HG03354 (cell line): ENCODE measurements at regions not wholly inside any gene's neighbourhood (a gene's known extent, or its start where the extent isn't known, plus 50 kb on each side); places are given as distances from the start of the nearest gene placed in this dataset.
"Not testable (repeated sequence)": the region's sequence is repeated elsewhere in the genome, so short reads cannot be mapped to it uniquely, and the experiment has no call there.

Experiments
- ATAC-seq: cut with Tn5 transposase; IDR thresholded peaks from one replicate; pipeline ENCODE4 v1.9.1; 2021; ENCODE audit warnings: mild to moderate bottlenecking; ENCODE audit not compliant: unreplicated experiment, poor library complexity, severe bottlenecking

GRCh38 chr1:83130886-83131691, 867.8 kb downstream of the TTLL7 start:
- ATAC-seq: no peak

GRCh38 chr1:83129107-83129506, 869.8 kb downstream of the TTLL7 start:
- no peak for ATAC-seq

GRCh38 chr1:83125456-83125855, 873.5 kb downstream of the TTLL7 start:
- no peak for ATAC-seq

GRCh38 chr1:83123019-83123418, 875.9 kb downstream of the TTLL7 start:
- ATAC-seq: no peak

- ATAC-seq: no peak
Observed at GRCh38 chr1:83118472-83118871, 880.5 kb downstream of the TTLL7 start.

GRCh38 chr1:83117030-83117429, 881.9 kb downstream of the TTLL7 start:
- not testable (repeated sequence) for ATAC-seq

GRCh38 chr1:83115785-83116184, 883.1 kb downstream of the TTLL7 start:
- ATAC-seq: no peak

GRCh38 chr1:83114136-83114834, 884.6 kb downstream of the TTLL7 start:
- ATAC-seq: no peak

GRCh38 chr1:83113652-83114051, 885.3 kb downstream of the TTLL7 start:
- no peak for ATAC-seq

GRCh38 chr1:83112248-83112885, 886.6 kb downstream of the TTLL7 start:
- no peak for ATAC-seq

GRCh38 chr1:83110156-83110555, 888.8 kb downstream of the TTLL7 start:
- no peak for ATAC-seq

- no peak for ATAC-seq
Observed at GRCh38 chr1:83109692-83110091, 889.2 kb downstream of the TTLL7 start.

GRCh38 chr1:83104558-83104957, 894.4 kb downstream of the TTLL7 start:
- ATAC-seq: no peak

- no peak for ATAC-seq
Observed at GRCh38 chr1:83103341-83103740, 895.6 kb downstream of the TTLL7 start.

GRCh38 chr1:83102630-83103071, 896.3 kb downstream of the TTLL7 start:
- no peak for ATAC-seq

- no peak for ATAC-seq
Observed at GRCh38 chr1:83101406-83101805, 897.5 kb downstream of the TTLL7 start.

GRCh38 chr1:83100133-83100532, 898.8 kb downstream of the TTLL7 start:
- no peak for ATAC-seq

GRCh38 chr1:83098791-83099190, 900.1 kb downstream of the TTLL7 start:
- ATAC-seq: no peak

- no peak for ATAC-seq
Observed at GRCh38 chr1:83098131-83098530, 900.8 kb downstream of the TTLL7 start.

- no peak for ATAC-seq
Observed at GRCh38 chr1:83097715-83098114, 901.2 kb downstream of the TTLL7 start.

- ATAC-seq: no peak
Observed at GRCh38 chr1:83095570-83095969, 903.4 kb downstream of the TTLL7 start.
